ENCODE measurements at regions not wholly inside any gene's neighbourhood (a gene's known extent, or its start where the extent isn't known, plus 50 kb on each side); places are given as distances from the start of the nearest gene placed in this dataset.
"Not testable (repeated sequence)": the region's sequence is repeated elsewhere in the genome, so short reads cannot be mapped to it uniquely, and the experiment has no call there.

DNA sequence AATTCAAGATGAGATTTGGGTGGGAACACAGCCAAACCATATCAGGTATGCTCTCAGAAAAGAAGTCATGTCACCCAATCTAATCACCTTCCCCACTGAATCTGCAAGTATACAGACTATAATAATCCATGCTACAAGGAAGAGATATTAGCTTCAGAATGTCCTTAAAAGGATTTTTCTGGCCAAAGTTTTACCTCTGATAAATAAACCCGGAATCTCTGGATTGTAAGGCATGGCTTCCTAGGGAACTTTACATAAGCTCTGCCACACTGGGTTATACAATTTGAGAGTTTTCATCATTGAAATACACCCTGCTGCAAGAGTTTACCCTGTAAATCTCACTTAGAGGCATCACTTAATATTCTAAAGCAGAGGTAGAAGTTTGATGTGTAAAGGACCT is 330.5 kb upstream of the KCNMB2 start:
- FAIRE-seq (no peak), DNase-seq (ENCODE audit: insufficient read length) (no peak)
- no peak for TF ChIP-seq TAF1 (IDR thresholded peaks at IDR 0.05; ENCODE audit: borderline replicate concordance, low read depth, low read length)
- no peak for TF ChIP-seq POLR2A (IDR thresholded peaks at IDR 0.05; ENCODE audit: low read depth, low read length)
- no peak for TF ChIP-seq POLR2AphosphoS5 (IDR thresholded peaks at IDR 0.05; ENCODE audit: low read depth, low read length)

DNA sequence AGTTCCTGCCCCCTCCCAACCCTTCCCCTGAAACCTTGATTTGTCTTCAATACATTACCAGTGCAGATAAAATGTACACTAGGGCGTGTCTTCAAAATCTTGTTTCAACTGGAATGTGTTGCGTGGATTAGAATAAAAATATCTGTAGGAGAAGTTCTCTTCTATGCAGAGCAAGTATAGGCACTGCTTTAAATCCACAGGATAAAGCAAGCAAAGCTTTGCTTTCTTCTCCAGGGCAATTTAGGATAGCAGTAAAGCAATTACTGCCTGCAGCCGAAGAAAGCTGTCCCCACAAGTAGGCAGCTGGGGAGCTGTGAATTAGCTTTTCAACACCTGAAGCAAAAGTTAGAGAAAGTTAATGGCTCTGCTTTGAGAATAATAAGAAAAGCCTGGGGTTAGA is 329.7 kb upstream of the KCNMB2 start:
- FAIRE-seq (no peak), DNase-seq (ENCODE audit: insufficient read length) (no peak)

DNA sequence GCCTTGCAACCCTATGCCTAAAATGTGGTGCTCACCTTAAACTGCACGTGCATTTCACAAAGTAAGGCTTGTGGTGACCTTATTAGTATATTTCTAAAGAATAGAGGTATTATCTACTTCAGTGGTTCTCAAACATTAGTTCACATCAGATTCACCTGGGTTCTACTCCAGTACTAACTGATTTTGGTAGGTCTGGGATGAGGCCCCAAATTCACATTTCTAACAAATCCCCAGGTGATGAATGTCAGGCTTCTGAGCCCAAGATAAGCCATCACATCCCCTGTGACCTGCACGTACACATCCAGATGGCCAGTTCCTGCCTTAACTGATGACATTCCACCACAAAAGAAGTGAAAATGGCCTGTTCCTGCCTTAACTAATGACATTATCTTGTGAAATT is 329.1 kb upstream of the KCNMB2 start:
- DNase-seq (ENCODE audit: insufficient read length); FAIRE-seq: not testable (repeated sequence)

More for the DNA sequence above, 329.7 kb upstream of the KCNMB2 start:
- TF ChIP-seq POLR2A (IDR thresholded peaks at IDR 0.05; ENCODE audit: low read depth, low read length) = no peak
- no peak for TF ChIP-seq TAF1 (IDR thresholded peaks at IDR 0.05; ENCODE audit: borderline replicate concordance, low read depth, low read length)
- no peak for TF ChIP-seq POLR2AphosphoS5 (IDR thresholded peaks at IDR 0.05; ENCODE audit: low read depth, low read length)

GRCh38 chr3:178207627-178208026 is 328.6 kb upstream of the KCNMB2 start:
- not testable (repeated sequence) for DNase-seq (ENCODE audit: insufficient read length); FAIRE-seq

GRCh38 chr3:178209116-178209515 is 327.1 kb upstream of the KCNMB2 start:
- DNase-seq (ENCODE audit: insufficient read length); FAIRE-seq: not testable (repeated sequence)

GRCh38 chr3:178209618-178210017 is 326.6 kb upstream of the KCNMB2 start:
- not testable (repeated sequence) for FAIRE-seq

GRCh38 chr3:178211086-178211485 is 325.1 kb upstream of the KCNMB2 start:
- not testable (repeated sequence) for FAIRE-seq; DNase-seq (ENCODE audit: insufficient read length)

More at GRCh38 chr3:178209618-178210017, 326.6 kb upstream of the KCNMB2 start:
- DNase-seq (ENCODE audit: insufficient read length) = not testable (repeated sequence)

- TF ChIP-seq POLR2A (IDR thresholded peaks at IDR 0.05; ENCODE audit: low read depth, low read length) = no peak
- DNase-seq (ENCODE audit: insufficient read length) = no peak
- FAIRE-seq = no peak
Observed at GRCh38 chr3:178217479-178217878, 318.8 kb upstream of the KCNMB2 start.

GRCh38 chr3:178218231-178218630 is 318.0 kb upstream of the KCNMB2 start:
- DNase-seq (ENCODE audit: insufficient read length) (no peak), FAIRE-seq (no peak)

DNA sequence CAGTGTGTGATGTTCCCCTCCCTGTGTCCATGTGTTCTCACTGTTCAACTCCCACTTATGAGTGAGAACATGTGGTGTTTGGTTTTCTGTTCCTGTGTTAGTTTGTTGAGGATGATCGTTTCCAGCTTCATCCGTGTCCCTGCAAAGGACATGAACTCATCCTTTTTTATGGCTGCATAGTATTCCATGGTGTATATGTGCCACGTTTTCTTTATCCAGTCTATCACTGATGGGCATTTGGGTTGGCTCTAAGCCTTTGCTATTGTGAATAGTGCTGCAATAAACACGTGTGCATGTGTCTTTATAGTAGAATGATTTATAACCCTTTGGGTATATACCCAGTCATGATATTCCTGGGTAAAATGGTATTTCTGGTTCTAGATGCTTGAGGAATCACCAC is 316.6 kb upstream of the KCNMB2 start:
- DNase-seq (ENCODE audit: insufficient read length); FAIRE-seq: not testable (repeated sequence)

More at GRCh38 chr3:178218231-178218630, 318.0 kb upstream of the KCNMB2 start:
- TF ChIP-seq TAF1 (IDR thresholded peaks at IDR 0.05; ENCODE audit: borderline replicate concordance, low read depth, low read length) (no peak), POLR2AphosphoS5 (IDR thresholded peaks at IDR 0.05; ENCODE audit: low read depth, low read length) (no peak), POLR2A (IDR thresholded peaks at IDR 0.05; ENCODE audit: low read depth, low read length) (no peak)

DNA sequence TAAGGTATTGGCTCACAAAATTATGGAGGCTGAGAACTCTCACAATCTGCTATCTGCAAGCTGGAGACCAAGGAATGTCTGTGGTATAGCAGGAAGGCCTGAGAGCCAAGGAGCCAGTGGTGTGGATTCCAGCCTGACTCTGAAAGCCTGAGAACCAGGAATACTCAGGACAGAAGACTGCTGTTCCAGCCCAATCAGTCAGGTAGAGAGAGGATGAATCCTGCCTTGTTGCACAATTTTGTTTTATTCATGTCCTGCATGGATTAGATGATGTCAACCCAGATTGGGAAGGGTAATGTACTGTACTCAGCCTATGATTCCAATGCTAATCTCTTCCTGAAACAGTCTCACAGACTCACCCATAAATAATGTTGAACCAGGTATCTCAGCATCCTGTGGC is 312.4 kb upstream of the KCNMB2 start:
- DNase-seq (ENCODE audit: insufficient read length) (no peak), FAIRE-seq (no peak)
- no peak for TF ChIP-seq POLR2A (IDR thresholded peaks at IDR 0.05; ENCODE audit: low read depth, low read length)
- TF ChIP-seq TAF1 (IDR thresholded peaks at IDR 0.05; ENCODE audit: borderline replicate concordance, low read depth, low read length) = no peak
- TF ChIP-seq POLR2AphosphoS5 (IDR thresholded peaks at IDR 0.05; ENCODE audit: low read depth, low read length) = no peak

- FAIRE-seq (no peak), DNase-seq (ENCODE audit: insufficient read length) (no peak)
- TF ChIP-seq TAF1 (IDR thresholded peaks at IDR 0.05; ENCODE audit: borderline replicate concordance, low read depth, low read length) (no peak), POLR2AphosphoS5 (IDR thresholded peaks at IDR 0.05; ENCODE audit: low read depth, low read length) (no peak), POLR2A (IDR thresholded peaks at IDR 0.05; ENCODE audit: low read depth, low read length) (no peak)
Observed at GRCh38 chr3:178226094-178226493, 310.1 kb upstream of the KCNMB2 start.

GRCh38 chr3:178231645-178232044 is 304.6 kb upstream of the KCNMB2 start:
- DNase-seq (ENCODE audit: insufficient read length) (no peak), FAIRE-seq (no peak)
- no peak for TF ChIP-seq POLR2A (IDR thresholded peaks at IDR 0.05; ENCODE audit: low read depth, low read length)
- TF ChIP-seq TAF1 (IDR thresholded peaks at IDR 0.05; ENCODE audit: borderline replicate concordance, low read depth, low read length) = no peak
- TF ChIP-seq POLR2AphosphoS5 (IDR thresholded peaks at IDR 0.05; ENCODE audit: low read depth, low read length) = no peak

DNA sequence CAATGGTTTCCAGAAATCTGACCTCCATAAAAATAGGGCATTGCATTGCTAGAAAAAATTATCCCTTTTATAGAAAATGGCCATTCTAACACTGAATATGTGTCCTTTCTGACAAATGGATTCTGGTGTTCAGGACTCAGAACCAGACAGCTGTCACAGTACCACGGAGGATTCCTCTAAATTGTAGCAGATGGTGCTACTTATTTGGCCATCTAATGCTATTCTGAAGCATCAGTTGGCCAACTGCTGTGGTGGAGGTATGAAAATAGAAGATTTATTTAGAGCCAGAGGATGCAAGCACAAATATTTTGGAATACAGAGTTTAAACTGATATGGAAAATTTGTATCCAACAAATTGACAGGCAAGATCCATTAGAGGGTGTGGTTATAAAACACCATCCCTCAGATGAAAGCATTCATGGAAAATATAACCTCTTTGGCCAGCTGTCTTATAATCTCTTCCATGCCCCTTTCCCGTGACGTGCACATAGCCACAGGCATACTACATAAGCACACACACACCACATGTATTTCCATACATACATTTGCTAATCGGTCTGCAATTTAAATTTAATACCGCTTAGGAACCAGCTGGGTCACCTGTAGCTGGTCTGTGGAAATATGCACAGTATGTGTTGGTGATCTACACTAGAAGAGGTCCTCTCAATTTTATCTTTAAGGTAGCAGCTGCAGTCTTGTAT is 302.7 kb upstream of the KCNMB2 start:
- no peak for DNase-seq (ENCODE audit: insufficient read length)
- no peak for TF ChIP-seq POLR2AphosphoS5 (IDR thresholded peaks at IDR 0.05; ENCODE audit: low read depth, low read length)
- TF ChIP-seq POLR2A (IDR thresholded peaks at IDR 0.05; ENCODE audit: low read depth, low read length) = no peak
- TF ChIP-seq TAF1 (IDR thresholded peaks at IDR 0.05; ENCODE audit: borderline replicate concordance, low read depth, low read length) = no peak
- no peak for FAIRE-seq
